ENCODE measurements at regions not wholly inside any gene's neighbourhood (a gene's known extent, or its start where the extent isn't known, plus 50 kb on each side); places are given as distances from the start of the nearest gene placed in this dataset.

DNA sequence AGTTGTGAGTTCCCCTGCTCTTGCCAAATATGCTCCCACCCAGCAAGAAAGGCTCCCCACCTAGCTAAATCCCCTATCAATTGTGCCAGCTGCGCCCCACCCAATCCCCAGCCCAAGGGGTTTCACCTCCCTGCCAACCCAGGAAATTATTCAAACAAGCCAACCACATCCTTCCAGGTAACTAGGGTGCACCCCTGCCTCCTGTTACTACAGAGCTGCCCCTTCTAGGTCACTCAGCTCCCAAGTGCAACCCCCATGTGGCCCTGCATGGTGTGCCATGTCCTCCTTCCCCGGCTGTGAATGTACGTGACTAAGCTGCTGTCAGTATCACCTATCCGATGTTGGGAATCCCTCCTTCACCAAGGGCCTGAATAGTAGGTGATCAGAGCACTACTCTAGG is 91.2 kb upstream of the LDAH start:
- no peak for DNase-seq (ENCODE audit: low read depth in 2 of 2)

GRCh38 chr2:20913491-20913890 is 90.6 kb upstream of the LDAH start:
- DNase-seq (ENCODE audit: low read depth in 2 of 2), result no peak

DNA sequence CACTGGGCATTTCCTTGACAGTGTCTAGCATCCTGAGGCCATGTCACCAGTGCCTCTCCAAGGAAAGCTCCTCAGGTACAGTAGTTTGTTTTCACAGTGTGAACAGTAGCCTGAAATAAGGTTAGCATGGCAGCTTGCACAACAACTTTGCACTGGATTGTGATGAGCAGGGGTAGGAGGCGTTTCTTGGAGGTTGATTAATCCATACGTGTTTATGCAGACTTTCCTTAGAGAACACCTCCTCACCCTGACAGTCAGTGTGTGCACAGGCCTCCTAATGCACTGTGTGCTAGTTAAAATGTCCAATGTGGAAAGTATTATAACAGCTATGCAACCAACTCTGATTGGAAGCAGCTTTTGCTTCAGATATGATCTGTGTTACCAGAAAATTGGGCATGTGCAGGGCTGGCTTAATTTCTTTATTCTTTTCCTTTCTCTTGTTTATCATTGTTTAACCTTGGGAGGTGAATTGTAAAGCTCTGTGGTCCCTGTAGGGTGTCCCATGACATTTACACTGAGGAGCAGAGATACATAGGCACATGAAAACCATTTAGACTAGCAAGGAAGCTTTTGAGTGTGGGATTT is 77.2 kb upstream of the LDAH start:
- no peak for DNase-seq (ENCODE audit: low read depth in 2 of 2)

- DNase-seq (ENCODE audit: low read depth in 2 of 2), result no peak
Measured at GRCh38 chr2:20897874-20898453, 75.1 kb upstream of the LDAH start.

GRCh38 chr2:20897047-20897446 is 74.1 kb upstream of the LDAH start:
- DNase-seq (ENCODE audit: low read depth in 2 of 2), result no peak

DNA sequence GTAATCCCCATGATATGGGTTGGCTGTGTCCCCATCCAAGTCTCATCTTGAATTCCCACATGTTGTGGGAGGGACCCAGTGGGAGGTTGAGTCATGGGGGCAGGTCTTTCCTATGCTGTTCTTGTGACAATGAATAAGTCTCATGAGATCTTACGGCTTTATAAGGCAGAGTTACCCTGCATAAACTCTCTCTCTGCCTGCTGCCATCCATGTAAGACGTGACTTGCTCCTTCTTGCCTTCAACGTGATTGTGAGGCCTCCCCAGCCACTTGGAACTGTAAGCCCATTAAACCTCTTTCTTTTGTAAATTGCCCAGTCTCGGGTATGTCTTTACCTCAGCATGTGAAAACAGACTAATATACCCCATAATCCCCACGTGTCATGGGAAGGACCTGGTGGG is 61.9 kb upstream of the LDAH start:
- DNase-seq (ENCODE audit: low read depth in 2 of 2), result no peak

DNA sequence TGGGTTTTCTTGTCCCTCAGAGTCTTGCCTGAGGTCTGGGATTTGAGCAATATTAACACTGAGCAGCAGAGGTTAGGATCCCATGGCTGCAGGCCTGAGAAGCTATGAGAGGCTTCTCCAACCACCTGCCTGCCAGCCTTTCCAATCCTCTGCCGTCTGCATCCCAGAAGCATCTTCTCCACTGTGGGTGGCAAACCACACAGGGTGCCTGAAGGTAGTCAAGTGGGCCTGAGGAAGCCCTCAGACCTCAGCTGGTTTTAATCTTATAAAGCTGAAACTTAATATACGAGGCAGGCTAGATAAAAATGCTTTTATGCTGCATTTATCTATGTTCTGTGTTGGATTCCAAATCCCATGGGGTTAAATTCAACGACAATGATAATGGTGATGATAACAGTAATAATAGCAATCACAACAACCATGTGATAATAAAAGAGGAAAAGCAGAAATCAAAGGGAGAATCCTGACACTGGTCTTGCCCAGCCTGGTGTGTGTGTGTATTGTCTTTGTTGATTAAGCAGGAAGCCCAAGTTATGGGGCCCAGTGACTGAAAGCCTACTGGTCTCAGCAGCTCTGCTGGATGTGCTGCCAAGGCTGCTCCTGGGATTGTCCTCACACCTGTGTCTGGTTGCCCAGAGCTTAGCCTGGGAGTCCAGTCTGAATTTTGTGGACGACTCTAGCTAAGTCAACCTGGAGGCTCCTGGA is 59.7 kb upstream of the LDAH start:
- no peak for DNase-seq (ENCODE audit: low read depth in 2 of 2)

GRCh38 chr2:20880221-20880771 is 57.4 kb upstream of the LDAH start:
- no peak for DNase-seq (ENCODE audit: low read depth in 2 of 2)

- DNase-seq (ENCODE audit: low read depth in 2 of 2), result no peak
Measured at GRCh38 chr2:20879221-20879620, 56.3 kb upstream of the LDAH start.

DNA sequence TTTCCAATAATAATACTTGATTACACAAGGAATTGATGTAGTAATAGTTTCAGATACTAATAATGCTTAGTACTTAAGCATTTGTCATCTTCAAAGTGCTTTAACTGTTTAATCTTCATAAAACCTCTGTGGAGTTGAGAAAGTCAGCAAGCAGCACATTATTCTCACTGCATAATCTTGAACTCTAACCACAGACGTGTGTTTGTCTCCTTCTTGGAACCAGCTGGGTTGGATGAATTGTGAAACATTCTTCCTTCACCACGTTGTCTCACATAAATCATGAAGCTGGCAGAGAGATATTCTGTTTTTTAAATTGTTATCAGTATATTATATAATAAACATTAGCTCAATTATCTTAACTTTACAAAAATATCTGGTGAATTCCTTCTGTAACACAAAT is 55.1 kb upstream of the LDAH start:
- no peak for DNase-seq (ENCODE audit: low read depth in 2 of 2)
